Suprapubic skin (tissue), 3 donors: ENCODE measurements at regions not wholly inside any gene's neighbourhood (a gene's known extent, or its start where the extent isn't known, plus 50 kb on each side); places are given as distances from the start of the nearest gene placed in this dataset.

Experiments
- CTCF ChIP-seq, 2 donors: fragments of 200-600 bp in 1 of 2; fragments of 450-650 bp in 1 of 2; sonication (generic) in 1 of 2; IDR thresholded peaks; one replicate each; pipeline ENCODE4 v1.5.1; 2016 to 2019; ENCODE audit warnings: antibody characterized with exemption in 2 of 2, mild to moderate bottlenecking in 1 of 2, moderate library complexity in 1 of 2
- POLR2AphosphoS5 ChIP-seq, 3 donors: sonication (generic); formaldehyde crosslinking; IDR thresholded peaks; one replicate each; pipeline ENCODE4 v1.6.1; 2017; ENCODE audit warnings: antibody characterized with exemption in 3 of 3

- no peak for TF ChIP-seq POLR2AphosphoS5 (IDR thresholded peaks at IDR 0.05)
- no peak for TF ChIP-seq CTCF (IDR thresholded peaks at IDR 0.05)
Measured at GRCh38 chr7:136104269-136104603, 127.1 kb upstream of the MTPN start.
